GM18868 (cell line): ENCODE measurements at regions not wholly inside any gene's neighbourhood (a gene's known extent, or its start where the extent isn't known, plus 50 kb on each side); places are given as distances from the start of the nearest gene placed in this dataset.

Source experiments
- ATAC-seq: cut with Tn5 transposase; IDR thresholded peaks from one replicate; pipeline ENCODE4 v1.9.1; 2021; ENCODE audit warnings: mild to moderate bottlenecking, moderate library complexity; ENCODE audit not compliant: unreplicated experiment

DNA sequence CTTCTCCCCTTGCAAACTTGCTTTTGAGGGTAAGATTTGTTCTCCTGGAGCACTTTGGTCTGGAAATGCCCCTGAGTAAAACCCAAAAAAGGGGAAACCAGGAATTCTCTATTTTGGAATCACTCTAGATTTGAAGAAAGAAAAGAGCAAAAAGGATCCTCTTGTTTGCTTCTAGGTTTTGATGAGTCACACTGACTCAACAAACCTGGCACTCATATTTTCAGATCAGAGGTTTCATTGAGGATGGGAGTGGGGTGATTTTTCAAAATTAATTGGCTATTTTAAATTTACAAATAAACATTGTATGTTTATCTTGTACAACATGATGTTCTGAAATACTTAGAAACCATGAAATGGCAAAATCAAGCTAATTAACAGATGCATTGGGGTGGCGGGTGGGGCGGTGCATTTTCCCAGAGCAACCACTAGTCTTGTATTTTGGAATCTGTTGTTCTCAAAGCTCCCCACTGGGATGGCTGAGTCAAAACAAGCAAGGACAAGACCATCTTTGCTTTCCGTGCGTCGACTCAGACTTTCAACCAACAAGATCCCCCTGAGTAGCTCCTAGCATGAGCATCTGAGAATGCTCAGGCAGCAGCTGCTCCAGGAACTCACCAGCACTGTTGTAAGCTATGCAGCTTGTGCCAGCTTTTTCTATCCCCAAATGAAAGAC is 451.4 kb downstream of the WDR72 start:
- no peak for ATAC-seq

- no peak for ATAC-seq
Measured at GRCh38 chr15:53305554-53305953, 453.9 kb downstream of the WDR72 start.

- ATAC-seq, result no peak
Measured at GRCh38 chr15:53305101-53305500, 454.4 kb downstream of the WDR72 start.

DNA sequence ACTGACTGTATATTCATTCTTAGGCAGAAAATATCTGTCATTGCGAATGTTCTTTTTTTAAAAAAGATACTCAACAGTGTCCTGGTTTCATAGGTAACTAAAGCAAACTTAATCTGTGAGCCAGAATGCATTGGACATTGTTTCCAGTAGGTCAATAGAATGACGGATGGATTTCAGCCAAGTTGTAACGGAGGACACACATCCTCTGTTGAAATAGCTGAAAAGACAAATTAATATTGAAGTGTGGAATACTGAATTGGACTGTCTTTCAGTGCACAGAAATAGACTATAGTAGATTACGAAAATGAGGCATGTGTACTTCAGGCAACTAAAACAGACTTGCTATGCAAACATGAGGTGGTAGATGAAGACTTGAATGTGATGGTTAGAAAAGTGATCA is 461.6 kb downstream of the WDR72 start:
- no peak for ATAC-seq

DNA sequence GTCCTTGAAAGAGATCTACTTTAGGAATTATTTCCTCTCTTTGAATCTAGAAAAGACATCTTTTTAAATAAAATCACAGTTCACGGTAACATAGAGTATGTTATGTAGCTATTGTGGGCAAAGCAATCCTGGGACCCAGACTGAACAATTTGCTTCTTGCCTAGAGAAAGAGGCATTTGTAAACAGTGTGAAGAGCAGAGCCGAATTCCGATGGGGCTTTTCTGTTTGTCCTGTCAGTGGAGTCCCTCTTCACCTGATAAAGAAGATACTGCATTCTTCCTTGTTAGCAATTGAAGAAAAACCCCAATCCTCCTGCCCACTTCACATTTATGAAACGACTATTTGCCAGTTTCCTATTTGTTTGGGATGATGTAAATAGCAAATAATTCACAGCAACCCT is 462.9 kb downstream of the WDR72 start:
- ATAC-seq, result no peak

DNA sequence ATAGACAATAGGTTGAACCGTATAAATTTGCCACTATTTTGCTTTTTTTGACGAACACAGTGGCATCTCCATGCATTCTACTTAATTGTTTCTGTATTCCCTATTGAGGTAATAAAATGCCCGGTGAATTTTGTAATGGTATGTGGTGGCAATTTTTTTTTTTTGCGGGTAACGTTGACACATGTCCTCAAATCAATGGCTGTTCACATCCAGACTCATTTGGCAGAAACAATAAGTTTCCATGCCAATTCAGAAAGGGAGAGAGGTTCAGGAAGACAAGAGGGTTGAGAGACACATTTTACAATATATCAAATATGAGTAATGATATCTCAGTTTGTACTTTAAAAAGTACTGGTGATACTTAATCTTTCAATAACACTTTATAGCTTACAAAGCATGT is 463.9 kb downstream of the WDR72 start:
- no peak for ATAC-seq

- no peak for ATAC-seq
Measured at GRCh38 chr15:53288542-53288941, 470.9 kb downstream of the WDR72 start.

GRCh38 chr15:53274630-53275029 is 484.5 kb upstream of the ONECUT1 start:
- ATAC-seq, result no peak

DNA sequence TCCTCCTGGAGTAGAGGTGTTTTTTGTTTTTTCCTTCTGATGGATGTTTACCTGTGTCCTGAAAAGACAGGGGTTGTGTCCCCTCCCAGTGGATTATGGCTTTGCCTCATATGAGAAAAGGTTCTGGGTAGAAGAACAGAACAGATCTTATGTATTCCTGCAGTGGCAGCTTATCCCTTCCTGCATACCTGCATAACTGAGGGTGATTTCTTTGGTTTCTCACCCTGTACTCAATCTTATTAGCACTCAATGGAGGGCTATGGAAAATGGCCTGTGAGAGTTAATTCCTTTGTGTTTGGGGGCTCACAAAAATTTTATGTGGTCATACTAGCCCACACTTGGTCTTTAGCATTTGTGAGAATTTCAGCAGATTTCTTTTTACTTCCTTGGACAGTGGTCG is 482.0 kb upstream of the ONECUT1 start:
- ATAC-seq, result no peak

DNA sequence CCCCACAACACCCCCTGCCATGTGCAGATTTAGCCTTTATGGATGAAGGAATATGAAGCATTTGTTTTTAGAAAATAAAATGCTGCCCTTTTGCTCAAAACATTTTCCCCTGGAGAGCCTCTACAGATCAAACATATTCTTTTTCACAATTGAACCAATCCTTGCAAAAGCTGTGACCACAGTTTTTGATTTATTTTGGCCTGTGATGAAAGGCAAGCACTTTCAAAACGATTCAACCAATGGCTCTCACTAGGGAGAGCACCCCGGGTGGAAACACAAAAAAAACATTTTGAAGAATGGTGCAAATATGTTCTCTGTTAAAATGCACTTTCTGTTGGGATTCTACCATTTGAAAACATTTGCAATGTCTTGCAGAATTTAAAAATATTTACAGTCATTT is 476.0 kb upstream of the ONECUT1 start:
- no peak for ATAC-seq

GRCh38 chr15:53260647-53261046 is 470.5 kb upstream of the ONECUT1 start:
- no peak for ATAC-seq

- ATAC-seq, result no peak
Measured at GRCh38 chr15:53256457-53256856, 466.3 kb upstream of the ONECUT1 start.

DNA sequence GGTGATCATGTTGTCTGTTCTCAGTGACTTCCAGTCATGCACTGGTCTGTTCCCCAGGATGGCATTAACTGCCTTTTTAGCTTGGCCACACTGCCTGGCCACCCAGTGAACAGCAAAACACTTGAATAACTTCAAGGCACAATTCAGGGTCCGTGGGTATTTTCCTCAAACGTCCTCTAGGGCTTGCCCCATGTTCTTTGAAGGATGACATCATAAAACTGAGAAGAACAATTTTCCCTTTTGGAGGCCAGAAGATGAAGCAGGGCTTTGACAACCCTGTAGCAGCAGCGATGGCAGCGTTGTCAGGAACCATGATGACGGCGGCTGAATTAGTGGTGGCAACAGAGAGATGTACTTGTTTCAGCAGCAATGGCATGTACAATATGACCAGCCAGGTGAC is 465.9 kb upstream of the ONECUT1 start:
- no peak for ATAC-seq

DNA sequence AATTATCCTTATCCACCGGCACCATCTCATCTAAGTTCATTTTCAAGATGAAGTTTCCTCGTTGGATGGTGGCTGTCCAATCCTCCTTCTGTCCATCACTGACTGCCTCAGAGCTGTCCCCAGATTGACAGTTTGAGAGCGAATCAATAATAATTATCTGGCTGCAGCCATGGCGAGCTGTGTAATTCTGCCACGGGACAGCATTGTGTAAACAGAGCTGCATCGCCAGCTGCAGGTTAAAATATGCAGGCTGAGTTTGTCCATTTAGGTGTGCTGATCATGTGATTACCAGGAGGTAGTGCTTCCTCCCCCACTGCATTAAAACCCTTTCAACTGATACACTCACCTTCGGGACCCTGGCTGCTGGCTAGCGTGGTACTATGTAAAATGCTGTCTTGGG is 461.9 kb upstream of the ONECUT1 start:
- ATAC-seq, result no peak

DNA sequence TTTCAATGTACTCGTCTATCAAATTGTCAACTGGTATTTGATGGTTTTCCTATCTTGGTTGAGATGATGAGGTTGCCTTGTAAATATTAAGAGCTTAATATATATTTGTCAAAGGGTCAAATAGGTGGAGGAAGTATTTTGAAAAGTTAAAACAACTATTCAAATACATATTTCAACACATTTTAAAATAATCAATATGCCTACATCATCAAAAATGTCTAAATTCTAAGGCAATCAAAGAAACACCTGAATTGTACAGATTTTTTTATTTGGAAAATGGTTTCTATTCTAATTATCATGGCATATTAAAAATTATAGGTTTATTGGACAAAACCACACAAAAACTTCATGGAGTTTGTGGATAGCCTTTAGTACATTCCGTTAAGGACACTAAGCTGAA is 461.4 kb upstream of the ONECUT1 start:
- no peak for ATAC-seq

DNA sequence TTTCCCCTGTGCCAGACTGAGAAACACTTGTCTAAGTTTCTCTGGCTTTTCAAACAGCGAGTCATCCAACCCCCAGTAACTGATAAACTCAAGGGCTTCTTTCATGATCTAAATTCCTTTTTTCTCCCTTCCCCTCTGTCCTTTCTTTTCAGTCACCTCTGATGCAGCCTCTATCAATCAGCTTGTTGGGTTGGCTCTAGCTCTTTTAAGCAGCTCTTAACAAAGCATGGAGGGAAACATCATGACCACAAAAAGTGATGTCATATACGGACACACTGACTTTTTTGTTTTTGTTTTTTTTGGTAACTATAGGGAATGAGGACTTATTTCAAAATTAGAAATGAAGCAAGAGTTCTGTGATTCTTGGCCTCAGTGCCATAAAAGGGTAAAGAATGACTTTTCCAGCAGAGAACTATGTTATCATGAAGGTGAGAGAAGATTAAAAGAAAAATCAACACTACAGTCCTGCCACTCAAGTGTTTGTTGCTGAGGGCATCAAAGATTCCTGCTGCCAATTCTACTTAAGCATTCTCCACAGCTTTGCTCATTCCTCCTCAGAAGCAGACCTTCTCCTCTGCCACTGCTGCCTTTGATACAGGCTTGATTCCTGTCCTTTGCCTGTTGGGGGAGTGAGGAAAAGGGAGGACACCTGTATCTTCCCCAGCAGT is 457.0 kb upstream of the ONECUT1 start:
- no peak for ATAC-seq

GRCh38 chr15:53246404-53246803 is 456.3 kb upstream of the ONECUT1 start:
- no peak for ATAC-seq

GRCh38 chr15:53233801-53234200 is 443.7 kb upstream of the ONECUT1 start:
- no peak for ATAC-seq

DNA sequence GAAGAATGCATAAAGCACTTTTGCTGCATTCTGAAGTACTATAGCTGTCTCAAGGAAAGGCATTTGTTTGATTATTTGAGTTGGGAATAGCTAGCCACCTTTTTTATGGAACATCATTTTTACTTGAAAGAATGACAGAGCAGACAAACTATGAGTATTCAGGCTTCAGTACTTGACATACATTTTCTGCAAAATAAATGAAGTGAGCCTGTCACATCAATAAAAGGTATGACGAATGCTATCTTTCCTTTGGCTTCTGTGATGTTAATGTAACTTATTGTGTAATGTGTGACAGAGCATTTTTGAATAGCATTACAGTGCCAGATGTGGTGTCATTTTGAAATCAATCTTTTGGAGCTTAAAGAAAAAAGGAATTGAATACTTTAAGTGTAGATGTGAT is 440.3 kb upstream of the ONECUT1 start:
- ATAC-seq, result no peak

DNA sequence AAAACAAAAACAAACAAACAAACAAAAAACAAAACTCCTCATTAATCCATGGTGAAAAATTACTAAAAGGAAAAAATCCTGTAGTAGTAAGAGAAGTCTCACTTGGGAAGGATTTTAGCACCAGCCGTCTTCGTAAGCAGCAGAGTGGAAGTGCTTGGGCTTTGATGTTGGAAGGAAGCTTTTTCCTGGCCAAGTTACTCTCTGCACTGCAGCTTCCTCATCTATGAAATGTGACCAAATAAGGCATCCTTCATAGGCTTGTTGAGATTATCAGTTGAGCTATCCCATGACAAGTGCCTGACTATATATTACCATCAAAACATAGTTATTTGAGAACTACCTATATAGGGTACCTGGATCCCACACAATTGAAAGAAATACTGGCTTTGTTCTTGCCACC is 436.4 kb upstream of the ONECUT1 start:
- no peak for ATAC-seq

DNA sequence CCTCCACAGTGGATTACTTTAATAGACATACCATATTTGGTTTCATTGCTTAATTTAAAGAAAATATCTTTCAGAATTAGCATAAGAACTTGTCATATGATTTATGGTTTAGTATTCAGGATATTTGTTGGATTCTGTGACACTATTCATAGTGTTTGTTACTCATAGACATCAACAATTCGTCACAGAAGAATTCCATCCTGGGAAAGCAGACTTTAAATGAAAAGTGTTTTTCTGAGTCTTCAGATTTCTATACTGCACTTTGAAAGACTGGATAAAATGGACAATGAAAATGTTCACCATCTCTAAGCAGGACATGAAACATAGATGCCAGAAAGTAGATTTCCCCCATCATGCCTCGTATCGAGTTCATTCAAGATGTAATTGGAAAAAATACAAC is 435.6 kb upstream of the ONECUT1 start:
- no peak for ATAC-seq

DNA sequence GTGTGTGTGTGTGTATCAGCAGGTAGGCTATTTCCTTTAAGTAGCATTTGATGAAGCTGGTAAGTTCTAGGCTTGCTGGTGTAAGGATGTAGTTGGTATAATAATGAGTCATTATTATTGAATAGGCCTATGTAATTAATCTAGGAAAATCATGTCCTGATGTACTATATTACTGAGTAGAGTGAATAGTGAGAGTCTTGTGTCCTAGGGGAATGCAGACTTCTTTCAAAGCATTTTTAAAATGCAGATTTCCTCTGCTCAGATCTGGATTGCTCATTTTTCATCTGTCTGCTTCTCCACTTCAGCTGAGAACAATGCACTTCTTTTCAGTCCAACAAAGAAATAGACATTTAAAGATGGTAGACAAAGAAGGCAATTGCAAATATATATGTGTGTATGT is 434.2 kb upstream of the ONECUT1 start:
- ATAC-seq, result no peak

DNA sequence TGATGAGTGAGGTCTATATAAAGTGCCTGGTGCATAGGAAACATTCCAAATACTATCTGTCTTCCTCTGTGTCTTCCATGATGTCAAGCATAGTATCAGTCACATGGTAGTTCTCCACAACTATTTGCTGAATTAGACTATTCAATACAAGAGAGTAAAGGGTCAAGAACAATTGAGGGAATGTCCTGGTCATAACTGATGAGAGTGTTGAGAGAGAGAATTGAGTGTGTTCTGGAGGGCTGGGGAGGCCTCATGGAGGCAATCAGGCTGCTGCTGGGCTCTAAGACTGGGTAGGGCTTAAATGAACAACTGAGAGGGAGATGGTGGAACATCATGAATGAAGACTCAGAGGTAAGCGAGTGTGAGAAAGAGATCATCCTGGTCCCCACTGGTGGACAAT is 433.7 kb upstream of the ONECUT1 start:
- no peak for ATAC-seq
